ENCODE measurements at regions not wholly inside any gene's neighbourhood (a gene's known extent, or its start where the extent isn't known, plus 50 kb on each side); places are given as distances from the start of the nearest gene placed in this dataset.

DNA sequence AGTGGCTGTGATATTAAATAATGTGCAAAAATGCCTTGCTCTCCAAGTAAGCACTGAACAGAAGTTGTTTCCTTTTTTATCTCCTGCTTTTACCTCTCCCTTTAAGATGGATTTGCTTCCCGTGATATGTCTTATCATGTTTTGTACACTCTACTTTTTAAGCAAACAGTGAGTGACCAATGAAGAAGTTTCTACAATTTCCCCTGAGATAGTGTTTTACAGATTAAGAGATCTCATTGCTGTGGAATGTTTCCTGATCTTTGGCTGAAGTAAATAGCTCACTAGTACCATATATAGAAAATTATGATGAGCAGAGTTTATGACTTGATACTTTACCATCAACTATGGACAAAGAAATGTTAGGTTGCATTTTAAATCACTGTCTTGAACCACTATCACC is 184.8 kb upstream of the PDE3A start:
- H3K9me3 ChIP-seq (replicated peaks; ENCODE audit: control insufficient read depth, insufficient read depth, low read depth, low read length): no peaks in the 10 kb centered on the region
- H3K4me3 ChIP-seq: no peak overlapping the region
- no peak overlapping the region for H2AFZ ChIP-seq (ENCODE audit: low read depth, low read length)
- no peaks in the 10 kb centered on the region for H4K20me1 ChIP-seq (replicated peaks; ENCODE audit: control insufficient read depth, insufficient read depth, low read length)
- CTCF ChIA-PET (ENCODE audit: low intra/inter-chr PET ratio): no interaction called here
- no peak overlapping the region for H3K4me2 ChIP-seq (ENCODE audit: insufficient read depth, low read length)
- H3K36me3 ChIP-seq (ENCODE audit: control insufficient read depth, insufficient read depth, low read length): no peaks in the 10 kb centered on the region
- FAIRE-seq (no peak), DNase-seq (ENCODE audit: extremely low read depth in 1 of 4, low spot score in 3 of 4) (no peak), ATAC-seq (no peak)
- intact Hi-C loops (cut with micrococcal nuclease) (no loop called here), in situ Hi-C loops (cut with MboI) (no loop called here)
- no peak overlapping the region for H3K27ac ChIP-seq (ENCODE audit: extremely low read depth, low read depth, low read length)
- 0% methylated on average over 1 of the region's 1 CpG for WGBS (ENCODE audit: insufficient coverage, low coverage, missing lambda C conversion rate)
- no peaks in the 10 kb centered on the region for H3K27me3 ChIP-seq (ENCODE audit: control insufficient read depth in 2 of 2, insufficient read depth in 2 of 2, low read length in 2 of 2)
- POLR2A ChIA-PET: no interaction called here
- H3K4me1 ChIP-seq (replicated peaks in 1 of 2; ENCODE audit: control insufficient read depth in 2 of 2, insufficient read depth in 2 of 2, low read length in 2 of 2): no peaks in the 10 kb centered on the region
- H3K9me1 ChIP-seq (ENCODE audit: control insufficient read depth, insufficient read depth, low read length): no peaks in the 10 kb centered on the region
- BruUV-seq (replicated peaks): no TSS peak
- no peaks in the 10 kb centered on the region for H3K79me2 ChIP-seq (ENCODE audit: control insufficient read depth, insufficient read depth, low read length)
- no peak overlapping the region for H3K9ac ChIP-seq (ENCODE audit: insufficient read depth in 1 of 2, low read depth in 2 of 2, low read length in 2 of 2)
- no peak for TF ChIP-seq NFATC3 (IDR thresholded peaks at IDR 0.05)
- TF ChIP-seq ELF2 (CRISPR knock-in tag; IDR thresholded peaks at IDR 0.05): no peak
- TF ChIP-seq MTA1 (IDR thresholded peaks at IDR 0.05; ENCODE audit: borderline replicate concordance): no peak
- TF ChIP-seq GTF2A2 (tag; IDR thresholded peaks at IDR 0.05): no peak
- no peak for TF ChIP-seq POLR2AphosphoS2 (IDR thresholded peaks at IDR 0.05; ENCODE audit: low read length)
- TF ChIP-seq, protein P1, sequence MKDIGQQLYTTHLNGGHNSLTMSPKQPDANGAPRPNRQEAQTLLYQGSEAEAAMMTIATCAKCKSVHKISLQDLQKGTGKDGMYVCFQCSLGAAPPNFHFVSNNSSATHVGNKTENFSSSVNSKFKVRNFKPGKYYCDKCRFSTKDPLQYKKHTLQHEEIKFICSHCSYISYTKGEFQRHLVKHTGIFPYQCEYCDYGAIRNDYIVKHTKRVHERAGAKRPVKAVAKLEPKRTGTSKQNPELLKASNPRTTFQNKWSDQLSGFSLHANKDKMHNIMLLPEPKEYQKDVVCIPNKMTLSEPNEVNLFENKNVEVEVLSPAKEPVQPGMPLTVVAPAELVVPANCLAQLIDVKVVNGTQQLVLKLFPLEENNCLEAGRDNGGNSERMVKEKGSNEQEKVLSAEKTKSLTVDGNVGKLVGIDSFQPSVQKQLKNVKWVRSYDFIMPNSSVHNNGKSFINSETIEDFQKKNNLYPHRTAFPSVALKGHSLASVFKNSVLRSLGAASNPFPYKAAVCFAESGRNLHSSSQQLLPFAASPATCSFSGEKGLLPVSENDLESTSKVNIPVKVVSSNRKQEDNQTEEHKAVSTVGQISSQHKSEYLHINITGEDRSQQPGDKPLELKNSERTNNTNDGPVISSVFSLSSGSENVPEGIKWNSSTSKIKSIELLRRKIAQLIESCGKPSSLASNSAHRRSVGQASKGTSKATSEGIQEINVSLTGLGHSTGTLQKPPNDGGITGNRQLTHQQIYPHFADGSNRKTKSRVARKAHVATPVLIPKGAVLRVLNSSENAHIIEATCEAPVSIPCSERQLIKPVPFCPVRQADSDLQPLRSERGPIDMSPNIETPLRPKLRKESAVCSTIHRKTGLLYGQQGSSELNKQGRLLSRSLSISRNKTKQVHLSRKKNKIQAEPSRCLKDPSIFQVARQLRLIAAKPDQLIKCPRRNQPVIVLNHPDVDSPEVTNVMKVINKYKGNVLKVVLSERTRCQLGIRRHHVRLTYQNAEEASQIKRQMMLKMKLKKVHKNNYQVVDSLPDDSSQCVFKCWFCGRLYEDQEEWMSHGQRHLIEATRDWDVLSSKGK (CRISPR knock-in tag; IDR thresholded peaks at IDR 0.05): no peak
- no peak for TF ChIP-seq PHF21A (IDR thresholded peaks at IDR 0.05; ENCODE audit: borderline replicate concordance, low read depth)
- TF ChIP-seq ZHX1 (conservative IDR thresholded peaks at IDR 0.05; ENCODE audit: low read length): no peak
- no peak for TF ChIP-seq ZNF140 (CRISPR knock-in tag; IDR thresholded peaks at IDR 0.05)
- no peak for TF ChIP-seq DEAF1 (CRISPR knock-in tag; IDR thresholded peaks at IDR 0.05)
- TF ChIP-seq ZNF280A (IDR thresholded peaks at IDR 0.05; ENCODE audit: low read depth, partially characterized antibody): no peak
- TF ChIP-seq RNF219 (CRISPR knock-in tag; IDR thresholded peaks at IDR 0.05): no peak

Data from K562 (cell line).